OCI-LY1 (cell line): ENCODE measurements at regions not wholly inside any gene's neighbourhood (a gene's known extent, or its start where the extent isn't known, plus 50 kb on each side); places are given as distances from the start of the nearest gene placed in this dataset.

Experiments
- H2AFZ ChIP-seq: fragments of 200-600 bp; sonication (generic), shearing (Covaris generic); 2 replicates; pipeline ENCODE4 v1.6.0; 2014; ENCODE audit warnings: antibody characterized with exemption, mild to moderate bottlenecking, low read length
- H3F3A ChIP-seq: fragments of 200-600 bp; sonication (generic), shearing (Covaris generic); 2 replicates; pipeline ENCODE4 v1.6.0; 2014; ENCODE audit warnings: mild to moderate bottlenecking, antibody characterized with exemption, low read length, moderate library complexity; ENCODE audit not compliant: insufficient read depth
- H3K27ac ChIP-seq: fragments of 200-600 bp; sonication (generic); 2 replicates; pipeline ENCODE4 v1.5.1; 2014; ENCODE audit warnings: low read length, mixed run types, mild to moderate bottlenecking, low read depth; ENCODE audit not compliant: poor library complexity, severe bottlenecking
- H3K27me3 ChIP-seq: fragments of 200-600 bp; sonication (generic); 2 replicates; pipeline ENCODE4 v1.6.0; 2014; ENCODE audit warnings: antibody characterized with exemption, mild to moderate bottlenecking, low read length, moderate library complexity; ENCODE audit not compliant: insufficient read depth
- H3K36me3 ChIP-seq: fragments of 200-600 bp; sonication (generic); 2 replicates; pipeline ENCODE4 v1.6.1; 2014; ENCODE audit warnings: mild to moderate bottlenecking, antibody characterized with exemption, low read length, moderate library complexity, mixed read lengths; ENCODE audit not compliant: insufficient read depth
- H3K4me1 ChIP-seq: fragments of 200-600 bp; sonication (generic); 2 replicates; pipeline ENCODE4 v1.5.1; 2014; ENCODE audit warnings: mild to moderate bottlenecking, low read length, moderate library complexity; ENCODE audit not compliant: insufficient read depth, severe bottlenecking
- H3K4me2 ChIP-seq: fragments of 200-600 bp; sonication (generic), shearing (Covaris generic); 2 replicates; pipeline ENCODE4 v1.6.1; 2014; ENCODE audit warnings: low read length
- H3K4me3 ChIP-seq: fragments of 200-600 bp; sonication (generic); 2 replicates; pipeline ENCODE4 v1.5.1; 2014; ENCODE audit warnings: low read length, low read depth, mild to moderate bottlenecking, mixed read lengths; ENCODE audit not compliant: poor library complexity, severe bottlenecking
- H3K79me2 ChIP-seq: fragments of 200-600 bp; shearing (Covaris generic); 2 replicates; pipeline ENCODE4 v1.6.1; 2016; ENCODE audit warnings: mixed run types, low read length, mixed read lengths; ENCODE audit not compliant: insufficient read depth
- H3K9ac ChIP-seq: fragments of 200-600 bp; sonication (generic), shearing (Covaris generic); 2 replicates; pipeline ENCODE4 v1.6.1; 2014; ENCODE audit warnings: mild to moderate bottlenecking, low read length, mixed read lengths
- H3K9me2 ChIP-seq: fragments of 200-600 bp; sonication (generic), shearing (Covaris generic); 2 replicates; pipeline ENCODE4 v1.6.1; 2014; ENCODE audit warnings: low read depth, mild to moderate bottlenecking, low read length, mixed read lengths
- H3K9me3 ChIP-seq: fragments of 200-600 bp; shearing (Covaris generic); 2 replicates; pipeline ENCODE4 v1.6.1; 2014; ENCODE audit warnings: low read length, mixed read lengths
- H4K20me1 ChIP-seq: fragments of 200-600 bp; sonication (generic), shearing (Covaris generic); 2 replicates; pipeline ENCODE4 v1.6.0; 2016; ENCODE audit warnings: mild to moderate bottlenecking, low read length; ENCODE audit not compliant: insufficient read depth
- EZH2 ChIP-seq: fragments of 200-600 bp; sonication (generic), shearing (Covaris generic); IDR thresholded peaks from 2 replicates; pipeline ENCODE4 v1.8.0; 2017; ENCODE audit warnings: borderline replicate concordance, mixed run types, mild to moderate bottlenecking, antibody characterized with exemption, low read length, moderate library complexity, mixed read lengths
- TF ChIP-seq, protein P1 (sequence below): fragments of 200-600 bp; sonication (generic), shearing (Covaris generic); IDR thresholded peaks from 2 replicates; pipeline ENCODE4 v1.5.1; 2017; ENCODE audit warnings: mild to moderate bottlenecking, antibody characterized with exemption, low read length, moderate library complexity, mixed read lengths

- H3K36me3 ChIP-seq, result no peaks in the 10 kb centered on the region
- no peaks in the 10 kb centered on the region for H3F3A ChIP-seq
- no peak overlapping the region for H2AFZ ChIP-seq
- H3K27ac ChIP-seq, result no peak overlapping the region
- no peaks in the 10 kb centered on the region for H3K9me3 ChIP-seq
- H3K9me2 ChIP-seq, result no peaks in the 10 kb centered on the region
- H3K4me2 ChIP-seq, result no peak overlapping the region
- no peak overlapping the region for H3K9ac ChIP-seq
- TF ChIP-seq, protein P1, sequence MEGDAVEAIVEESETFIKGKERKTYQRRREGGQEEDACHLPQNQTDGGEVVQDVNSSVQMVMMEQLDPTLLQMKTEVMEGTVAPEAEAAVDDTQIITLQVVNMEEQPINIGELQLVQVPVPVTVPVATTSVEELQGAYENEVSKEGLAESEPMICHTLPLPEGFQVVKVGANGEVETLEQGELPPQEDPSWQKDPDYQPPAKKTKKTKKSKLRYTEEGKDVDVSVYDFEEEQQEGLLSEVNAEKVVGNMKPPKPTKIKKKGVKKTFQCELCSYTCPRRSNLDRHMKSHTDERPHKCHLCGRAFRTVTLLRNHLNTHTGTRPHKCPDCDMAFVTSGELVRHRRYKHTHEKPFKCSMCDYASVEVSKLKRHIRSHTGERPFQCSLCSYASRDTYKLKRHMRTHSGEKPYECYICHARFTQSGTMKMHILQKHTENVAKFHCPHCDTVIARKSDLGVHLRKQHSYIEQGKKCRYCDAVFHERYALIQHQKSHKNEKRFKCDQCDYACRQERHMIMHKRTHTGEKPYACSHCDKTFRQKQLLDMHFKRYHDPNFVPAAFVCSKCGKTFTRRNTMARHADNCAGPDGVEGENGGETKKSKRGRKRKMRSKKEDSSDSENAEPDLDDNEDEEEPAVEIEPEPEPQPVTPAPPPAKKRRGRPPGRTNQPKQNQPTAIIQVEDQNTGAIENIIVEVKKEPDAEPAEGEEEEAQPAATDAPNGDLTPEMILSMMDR, result no peak
- no peak for TF ChIP-seq EZH2
- no peaks in the 10 kb centered on the region for H4K20me1 ChIP-seq
- H3K4me3 ChIP-seq, result no peak overlapping the region
- H3K4me1 ChIP-seq, result no peaks in the 10 kb centered on the region
- H3K27me3 ChIP-seq, result no peaks in the 10 kb centered on the region
- no peaks in the 10 kb centered on the region for H3K79me2 ChIP-seq
Measured at GRCh38 chr11:36837831-36838437, 239.9 kb upstream of the RAG2 start.

- Histone ChIP-seq H3K4me3 (no peak overlapping the region), H3K4me1 (no peaks in the 10 kb centered on the region), H3K36me3 (no peaks in the 10 kb centered on the region), H3K4me2 (no peak overlapping the region), H3K9me3 (no peaks in the 10 kb centered on the region), H3K27ac (no peak overlapping the region), H3K9me2 (no peaks in the 10 kb centered on the region), H3F3A (no peaks in the 10 kb centered on the region), H3K79me2 (no peaks in the 10 kb centered on the region), H4K20me1 (no peaks in the 10 kb centered on the region), H3K9ac (no peak overlapping the region), H2AFZ (no peak overlapping the region), H3K27me3 (no peaks in the 10 kb centered on the region)
- TF ChIP-seq, protein P1, result no peak
- no peak for TF ChIP-seq EZH2
Measured at GRCh38 chr11:36825251-36825650, 227.2 kb upstream of the RAG2 start.

GRCh38 chr11:36824349-36824748, 226.3 kb upstream of the RAG2 start:
- H3K9ac ChIP-seq, result no peak overlapping the region
- H3K4me1 ChIP-seq, result no peaks in the 10 kb centered on the region
- TF ChIP-seq, protein P1, result no peak
- TF ChIP-seq EZH2, result no peak
- H3K79me2 ChIP-seq, result no peaks in the 10 kb centered on the region
- H3K4me3 ChIP-seq, result no peak overlapping the region
- H4K20me1 ChIP-seq, result no peaks in the 10 kb centered on the region
- no peak overlapping the region for H3K4me2 ChIP-seq
- H3K9me3 ChIP-seq, result no peaks in the 10 kb centered on the region
- H3K36me3 ChIP-seq, result no peaks in the 10 kb centered on the region
- H3K27me3 ChIP-seq, result no peaks in the 10 kb centered on the region
- no peak overlapping the region for H3K27ac ChIP-seq
- H3F3A ChIP-seq, result no peaks in the 10 kb centered on the region
- H2AFZ ChIP-seq, result no peak overlapping the region
- no peaks in the 10 kb centered on the region for H3K9me2 ChIP-seq
